ENCODE measurements at regions not wholly inside any gene's neighbourhood (a gene's known extent, or its start where the extent isn't known, plus 50 kb on each side); places are given as distances from the start of the nearest gene placed in this dataset.

DNA sequence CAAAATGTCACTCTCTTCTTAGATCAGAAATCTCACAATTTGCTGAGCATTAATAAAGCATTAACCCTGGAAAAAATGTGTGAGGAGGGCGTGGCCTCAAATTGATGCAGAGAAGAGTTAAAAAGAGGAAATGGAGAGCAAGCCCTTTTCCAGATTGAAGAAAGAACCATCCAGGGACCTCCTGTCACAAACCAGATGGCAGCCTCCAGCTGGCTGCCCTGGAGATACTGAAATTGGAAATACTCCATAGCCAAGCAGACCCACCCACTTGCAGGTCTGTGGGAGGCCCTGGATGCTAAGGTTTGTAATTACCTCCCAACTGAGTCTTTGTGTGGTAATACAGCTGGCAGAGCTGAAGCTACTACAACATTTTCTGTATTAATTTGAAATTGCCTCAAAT lies 214.9 kb downstream of the IL20RB start:
- H3K4me3 ChIP-seq (ENCODE audit: low read length, poor library complexity, severe bottlenecking): no peak overlapping the region
- no peaks in the 10 kb centered on the region for H3K36me3 ChIP-seq (ENCODE audit: insufficient read depth, low read length)
- TF ChIP-seq, protein P1, sequence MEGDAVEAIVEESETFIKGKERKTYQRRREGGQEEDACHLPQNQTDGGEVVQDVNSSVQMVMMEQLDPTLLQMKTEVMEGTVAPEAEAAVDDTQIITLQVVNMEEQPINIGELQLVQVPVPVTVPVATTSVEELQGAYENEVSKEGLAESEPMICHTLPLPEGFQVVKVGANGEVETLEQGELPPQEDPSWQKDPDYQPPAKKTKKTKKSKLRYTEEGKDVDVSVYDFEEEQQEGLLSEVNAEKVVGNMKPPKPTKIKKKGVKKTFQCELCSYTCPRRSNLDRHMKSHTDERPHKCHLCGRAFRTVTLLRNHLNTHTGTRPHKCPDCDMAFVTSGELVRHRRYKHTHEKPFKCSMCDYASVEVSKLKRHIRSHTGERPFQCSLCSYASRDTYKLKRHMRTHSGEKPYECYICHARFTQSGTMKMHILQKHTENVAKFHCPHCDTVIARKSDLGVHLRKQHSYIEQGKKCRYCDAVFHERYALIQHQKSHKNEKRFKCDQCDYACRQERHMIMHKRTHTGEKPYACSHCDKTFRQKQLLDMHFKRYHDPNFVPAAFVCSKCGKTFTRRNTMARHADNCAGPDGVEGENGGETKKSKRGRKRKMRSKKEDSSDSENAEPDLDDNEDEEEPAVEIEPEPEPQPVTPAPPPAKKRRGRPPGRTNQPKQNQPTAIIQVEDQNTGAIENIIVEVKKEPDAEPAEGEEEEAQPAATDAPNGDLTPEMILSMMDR (conservative IDR thresholded peaks at IDR 0.05; ENCODE audit: low read length): no peak
- TF ChIP-seq EZH2phosphoT487 (IDR thresholded peaks at IDR 0.05; ENCODE audit: borderline replicate concordance): no peak
- no peaks in the 10 kb centered on the region for H3K9me3 ChIP-seq (ENCODE audit: insufficient read depth, low read depth, low read length)
- H2AFZ ChIP-seq (ENCODE audit: low read length): no peak overlapping the region
- H3K9me2 ChIP-seq (replicated peaks; ENCODE audit: low read depth, low read length): no peaks in the 10 kb centered on the region
- no peaks in the 10 kb centered on the region for H3F3A ChIP-seq (ENCODE audit: low read depth)
- no peaks in the 10 kb centered on the region for H4K20me1 ChIP-seq (ENCODE audit: insufficient read depth, low read length, poor library complexity, severe bottlenecking)
- H3K27me3 ChIP-seq (ENCODE audit: insufficient read depth, low read length, poor library complexity, severe bottlenecking): no peaks in the 10 kb centered on the region
- H3K4me1 ChIP-seq (ENCODE audit: insufficient read depth, low read length, poor library complexity, severe bottlenecking): no peaks in the 10 kb centered on the region
- no peak overlapping the region for H3K4me2 ChIP-seq (ENCODE audit: low read depth, low read length, poor library complexity, severe bottlenecking)
- H3K9ac ChIP-seq (ENCODE audit: low read depth, low read length, poor library complexity, severe bottlenecking): no peak overlapping the region
- no peaks in the 10 kb centered on the region for H3K79me2 ChIP-seq (ENCODE audit: insufficient read depth, low read length)

DNA sequence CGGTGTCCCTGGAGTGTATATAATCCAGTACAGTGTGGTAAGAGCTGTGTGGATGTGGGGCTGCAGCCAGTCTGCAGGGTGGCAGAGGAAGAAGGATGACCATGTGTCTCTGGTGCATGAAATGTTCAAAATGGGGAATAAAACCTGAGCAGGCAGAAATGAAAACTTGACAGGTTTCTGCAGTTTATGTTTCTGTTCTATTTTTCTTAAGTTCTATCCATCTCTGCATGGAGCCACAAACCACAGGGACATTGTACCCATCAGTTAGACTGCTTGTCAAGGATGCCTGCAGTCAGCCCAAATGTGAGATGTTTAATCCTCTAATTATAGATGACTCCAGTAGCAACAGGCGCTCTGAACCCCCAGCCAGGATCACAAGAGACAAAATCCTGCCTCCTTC lies 216.7 kb downstream of the IL20RB start:
- no peaks in the 10 kb centered on the region for H3K36me3 ChIP-seq (ENCODE audit: insufficient read depth, low read length)
- no peaks in the 10 kb centered on the region for H4K20me1 ChIP-seq (ENCODE audit: insufficient read depth, low read length, poor library complexity, severe bottlenecking)
- no peaks in the 10 kb centered on the region for H3K9me2 ChIP-seq (replicated peaks; ENCODE audit: low read depth, low read length)
- TF ChIP-seq EZH2phosphoT487 (IDR thresholded peaks at IDR 0.05; ENCODE audit: borderline replicate concordance): no peak
- TF ChIP-seq, protein P1 (conservative IDR thresholded peaks at IDR 0.05; ENCODE audit: low read length): no peak
- no peak overlapping the region for H3K9ac ChIP-seq (ENCODE audit: low read depth, low read length, poor library complexity, severe bottlenecking)
- no peaks in the 10 kb centered on the region for H3K9me3 ChIP-seq (ENCODE audit: insufficient read depth, low read depth, low read length)
- H3K4me3 ChIP-seq (ENCODE audit: low read length, poor library complexity, severe bottlenecking): no peak overlapping the region
- H3K27me3 ChIP-seq (ENCODE audit: insufficient read depth, low read length, poor library complexity, severe bottlenecking): no peaks in the 10 kb centered on the region
- H3K4me2 ChIP-seq (ENCODE audit: low read depth, low read length, poor library complexity, severe bottlenecking): no peak overlapping the region
- H3F3A ChIP-seq (ENCODE audit: low read depth): no peaks in the 10 kb centered on the region
- no peaks in the 10 kb centered on the region for H3K79me2 ChIP-seq (ENCODE audit: insufficient read depth, low read length)
- H3K4me1 ChIP-seq (ENCODE audit: insufficient read depth, low read length, poor library complexity, severe bottlenecking): no peaks in the 10 kb centered on the region
- H2AFZ ChIP-seq (ENCODE audit: low read length): no peak overlapping the region

DNA sequence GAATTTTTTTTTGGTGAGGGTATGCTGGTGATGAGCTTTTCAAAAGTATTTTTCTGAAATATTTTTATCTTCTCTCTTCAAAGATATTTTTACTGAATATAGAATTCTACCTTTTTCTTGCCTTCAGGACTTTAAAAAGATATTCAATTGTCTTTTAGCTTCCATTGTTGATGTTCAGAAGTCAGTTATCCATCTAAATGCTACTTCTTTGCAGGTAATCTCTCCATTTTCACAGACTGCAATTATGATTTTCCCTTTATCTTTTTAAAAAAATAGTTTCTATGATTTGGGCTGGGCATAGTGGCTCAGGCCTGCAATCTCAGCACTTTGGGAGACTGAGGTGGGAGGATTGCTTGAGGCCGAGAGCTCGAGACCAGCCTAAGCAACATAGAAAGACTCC lies 222.4 kb downstream of the IL20RB start:
- no peaks in the 10 kb centered on the region for H3K9me3 ChIP-seq (ENCODE audit: insufficient read depth, low read depth, low read length)
- H3F3A ChIP-seq (ENCODE audit: low read depth): no peaks in the 10 kb centered on the region
- H3K4me1 ChIP-seq (ENCODE audit: insufficient read depth, low read length, poor library complexity, severe bottlenecking): no peaks in the 10 kb centered on the region
- no peak overlapping the region for H3K4me3 ChIP-seq (ENCODE audit: low read length, poor library complexity, severe bottlenecking)
- H3K27me3 ChIP-seq (ENCODE audit: insufficient read depth, low read length, poor library complexity, severe bottlenecking): no peaks in the 10 kb centered on the region
- no peak for TF ChIP-seq EZH2phosphoT487 (IDR thresholded peaks at IDR 0.05; ENCODE audit: borderline replicate concordance)
- no peaks in the 10 kb centered on the region for H3K9me2 ChIP-seq (replicated peaks; ENCODE audit: low read depth, low read length)
- no peak overlapping the region for H3K4me2 ChIP-seq (ENCODE audit: low read depth, low read length, poor library complexity, severe bottlenecking)
- no peaks in the 10 kb centered on the region for H3K79me2 ChIP-seq (ENCODE audit: insufficient read depth, low read length)
- H4K20me1 ChIP-seq (ENCODE audit: insufficient read depth, low read length, poor library complexity, severe bottlenecking): no peaks in the 10 kb centered on the region
- no peak overlapping the region for H3K9ac ChIP-seq (ENCODE audit: low read depth, low read length, poor library complexity, severe bottlenecking)
- no peak overlapping the region for H2AFZ ChIP-seq (ENCODE audit: low read length)
- no peaks in the 10 kb centered on the region for H3K36me3 ChIP-seq (ENCODE audit: insufficient read depth, low read length)

DNA sequence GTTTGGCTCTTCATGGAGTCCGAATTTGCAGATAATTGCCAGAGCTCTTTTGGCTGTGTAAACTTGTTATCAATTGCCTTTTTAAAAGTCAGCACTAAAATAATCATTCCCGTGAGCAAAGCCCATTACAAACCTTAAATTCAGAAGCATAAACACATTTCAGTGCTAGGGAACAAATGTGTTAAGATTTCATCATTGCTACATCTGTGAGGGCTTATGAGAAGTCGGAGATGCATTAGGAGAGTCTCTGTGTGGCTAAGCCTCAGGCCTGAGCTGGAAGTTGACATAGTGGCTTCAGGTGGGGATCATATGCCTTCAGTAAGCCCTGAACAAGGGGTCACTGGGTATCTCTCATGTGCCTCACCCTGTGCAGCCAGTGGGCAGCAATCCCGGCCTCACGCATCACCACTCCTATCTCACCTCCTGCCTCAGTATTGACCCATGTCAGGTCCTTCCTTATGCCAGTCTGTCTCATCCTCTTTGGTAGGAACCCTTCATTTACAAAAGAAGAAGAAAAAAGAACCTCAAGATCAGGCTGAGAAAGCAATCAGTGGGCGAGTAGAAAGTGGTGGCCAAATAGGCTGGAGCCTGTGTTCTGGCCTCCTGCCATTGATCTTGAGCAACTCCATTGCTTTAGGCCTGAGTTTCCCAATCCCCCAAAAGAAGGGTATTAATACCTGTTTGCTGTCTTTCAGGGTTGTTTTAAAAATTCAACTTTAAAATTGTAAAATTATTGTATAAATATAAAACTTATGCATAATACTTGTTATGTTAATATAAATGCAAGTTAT lies 233.5 kb downstream of the IL20RB start:
- Histone ChIP-seq H3F3A (ENCODE audit: low read depth) (no peaks in the 10 kb centered on the region), H3K9me3 (ENCODE audit: insufficient read depth, low read depth, low read length) (no peaks in the 10 kb centered on the region), H3K79me2 (ENCODE audit: insufficient read depth, low read length) (no peaks in the 10 kb centered on the region), H2AFZ (ENCODE audit: low read length) (no peak overlapping the region), H3K4me1 (ENCODE audit: insufficient read depth, low read length, poor library complexity, severe bottlenecking) (no peaks in the 10 kb centered on the region), H3K4me3 (ENCODE audit: low read length, poor library complexity, severe bottlenecking) (no peak overlapping the region), H3K9ac (ENCODE audit: low read depth, low read length, poor library complexity, severe bottlenecking) (no peak overlapping the region), H3K9me2 (replicated peaks; ENCODE audit: low read depth, low read length) (no peaks in the 10 kb centered on the region), H3K4me2 (ENCODE audit: low read depth, low read length, poor library complexity, severe bottlenecking) (no peak overlapping the region), H3K27me3 (ENCODE audit: insufficient read depth, low read length, poor library complexity, severe bottlenecking) (no peaks in the 10 kb centered on the region), H3K36me3 (ENCODE audit: insufficient read depth, low read length) (no peaks in the 10 kb centered on the region), H4K20me1 (ENCODE audit: insufficient read depth, low read length, poor library complexity, severe bottlenecking) (no peaks in the 10 kb centered on the region)
- no peak for TF ChIP-seq EZH2phosphoT487 (IDR thresholded peaks at IDR 0.05; ENCODE audit: borderline replicate concordance)
- TF ChIP-seq, protein P1 (conservative IDR thresholded peaks at IDR 0.05; ENCODE audit: low read length): no peak
